Adrenal gland (tissue), 9 donors: ENCODE measurements at regions not wholly inside any gene's neighbourhood (a gene's known extent, or its start where the extent isn't known, plus 50 kb on each side); places are given as distances from the start of the nearest gene placed in this dataset.

Experiments used
- DNase-seq, 7 donors: peaks; one replicate each; pipeline ENCODE4 v3.0.0-alpha.2; 2019 to 2020
- H3K27ac ChIP-seq, 5 donors: fragments of 200-600 bp; sonication (generic) in 4 of 5; 1 replicate in 3 of 5; 2 replicates in 2 of 5; pipeline versions ENCODE4 v1.5.1 to v1.8.0; 2016 to 2020; ENCODE audit warnings: mild to moderate bottlenecking in 1 of 5
- H3K27me3 ChIP-seq: fragments of 200-600 bp; 2 replicates; pipeline ENCODE4 v1.8.0; 2021
- H3K36me3 ChIP-seq, 2 donors: fragments of 200-600 bp; replicated peaks in 1 of 2; 1 replicate in 1 of 2; 2 replicates in 1 of 2; pipeline versions ENCODE4 v1.5.1 to v1.8.0; 2018 to 2022
- H3K4me1 ChIP-seq, 2 donors: fragments of 200-600 bp; replicated peaks in 1 of 2; 1 replicate in 1 of 2; 2 replicates in 1 of 2; pipeline versions ENCODE4 v1.5.1 to v1.8.0; 2018 to 2021
- H3K4me3 ChIP-seq, 4 donors: fragments of 200-600 bp; sonication (generic) in 3 of 4; one replicate each; pipeline ENCODE4 v1.5.1; 2016 to 2018
- H3K9me3 ChIP-seq, 3 donors: fragments of 200-600 bp; sonication (generic) in 1 of 3; replicated peaks in 1 of 3; 1 replicate in 2 of 3; 2 replicates in 1 of 3; pipeline versions ENCODE4 v1.5.1 to v1.8.0; 2016 to 2021
- CTCF ChIP-seq, 6 experiments: fragments of 450-650 bp in 4 of 6; fragments of 200-600 bp in 2 of 6; sonication (generic) in 1 of 6; IDR thresholded peaks; 1 replicate in 5 of 6; 2 replicates in 1 of 6; pipeline versions ENCODE4 v1.5.1 to v1.8.0; 2016 to 2021; ENCODE audit warnings: antibody characterized with exemption in 6 of 6, mild to moderate bottlenecking in 2 of 6, moderate library complexity in 1 of 6
- POLR2A ChIP-seq, 2 donors: fragments of 450-650 bp; IDR thresholded peaks; one replicate each; pipeline ENCODE4 v1.6.1; 2017; ENCODE audit warnings: antibody characterized with exemption in 2 of 2, mild to moderate bottlenecking in 2 of 2, moderate library complexity in 1 of 2
- WGBS, 4 donors: extraction: QIAGEN DNeasy Blood & Tissue Kit in 2 of 4; methylation state at CpG; one replicate each; pipeline versions ENCODE4 v1.1.5 to v1.1.7; 2013 to 2017; 5-methylcytosine and 5-hydroxymethylcytosine counted together
- intact Hi-C, 2 donors: fragments of 100-400 bp; cut with DNase I; formaldehyde crosslinking; loops; one replicate each; pipeline versions ENCODE4 v1.14.1 to v1.15.0; 2022 to 2023
- donor health status: healthy with polysubstance abuse.
- donor health status: Bipolar disorder and iron deficiency.
- donor health status: DM: yes; HTN: yes; CAD: no.
- donor health status: DM: no; HTN: no; CAD: no.
- donor health status: DM: no; HTN: no; CAD: no.

GRCh38 chr10:36342781-36343180 is 700.7 kb upstream of the FZD8 start:
- Histone ChIP-seq H3K27ac (no peak overlapping the region), H3K27me3 (no peaks in the 10 kb centered on the region), H3K36me3 (no peaks in the 10 kb centered on the region), H3K9me3 (no peaks in the 10 kb centered on the region), H3K4me1 (no peaks in the 10 kb centered on the region), H3K4me3 (no peak overlapping the region)
- DNase-seq = no peak
- TF ChIP-seq CTCF (IDR thresholded peaks at IDR 0.05) = no peak
- no peak for TF ChIP-seq POLR2A (IDR thresholded peaks at IDR 0.05)
- 43 to 77% (median 57%) methylated on average over 2 of the region's 2 CpGs for WGBS, 4 donors
- intact Hi-C loops = no loop called here

- Histone ChIP-seq H3K36me3 (no peaks in the 10 kb centered on the region), H3K4me1 (no peaks in the 10 kb centered on the region), H3K27me3 (no peaks in the 10 kb centered on the region), H3K9me3 (no peaks in the 10 kb centered on the region), H3K4me3 (no peak overlapping the region), H3K27ac (no peak overlapping the region)
- intact Hi-C loops = no loop called here
- no peak for DNase-seq
- WGBS, 4 donors = 89 to 96% (median 92%) methylated on average over 1 of the region's 1 CpG
- TF ChIP-seq POLR2A (IDR thresholded peaks at IDR 0.05) = no peak
- TF ChIP-seq CTCF (IDR thresholded peaks at IDR 0.05) = no peak
These were observed 699.4 kb upstream of the FZD8 start for GRCh38 chr10:36341471-36341870.

GRCh38 chr10:36336315-36336714 is 694.2 kb upstream of the FZD8 start:
- intact Hi-C loops = no loop called here
- Histone ChIP-seq H3K27ac (no peak overlapping the region), H3K4me3 (no peak overlapping the region), H3K27me3 (no peaks in the 10 kb centered on the region), H3K36me3 (no peaks in the 10 kb centered on the region), H3K4me1 (no peaks in the 10 kb centered on the region), H3K9me3 (no peaks in the 10 kb centered on the region)
- WGBS, 4 donors = 63 to 81% (median 76%) methylated on average over 2 of the region's 2 CpGs
- TF ChIP-seq CTCF (IDR thresholded peaks at IDR 0.05) (no peak), POLR2A (IDR thresholded peaks at IDR 0.05) (no peak)
- no peak for DNase-seq

- intact Hi-C loops = no loop called here
- H3K27ac ChIP-seq = no peak overlapping the region
- no peak overlapping the region for H3K4me3 ChIP-seq
- TF ChIP-seq CTCF (IDR thresholded peaks at IDR 0.05) = no peak
- TF ChIP-seq POLR2A (IDR thresholded peaks at IDR 0.05) = no peak
- 60 to 79% (median 68%) methylated on average over 2 of the region's 2 CpGs for WGBS, 4 donors
- DNase-seq = no peak
- no peaks in the 10 kb centered on the region for H3K4me1 ChIP-seq
- no peaks in the 10 kb centered on the region for H3K9me3 ChIP-seq
- no peaks in the 10 kb centered on the region for H3K27me3 ChIP-seq
- H3K36me3 ChIP-seq = no peaks in the 10 kb centered on the region
These were observed 691.4 kb upstream of the FZD8 start for GRCh38 chr10:36333446-36333845.
